ENCODE measurements at regions not wholly inside any gene's neighbourhood (a gene's known extent, or its start where the extent isn't known, plus 50 kb on each side); places are given as distances from the start of the nearest gene placed in this dataset.

GRCh38 chr9:104256031-104256695, 162.1 kb downstream of the SMC2 start:
- Histone ChIP-seq H3K9ac (ENCODE audit: insufficient read depth, low read depth, low read length) (no peak overlapping the region), H2AFZ (ENCODE audit: low read length) (no peak overlapping the region), H3K4me3 (replicated peaks in 1 of 3; ENCODE audit: insufficient read depth in 1 of 3, low read depth in 2 of 3, low read length in 3 of 3) (no peak overlapping the region), H3K36me3 (replicated peaks in 1 of 2; ENCODE audit: control insufficient read depth in 1 of 2, insufficient read depth in 2 of 2, low read length in 2 of 2) (no peaks in the 10 kb centered on the region), H3K79me2 (ENCODE audit: insufficient read depth, low read length) (no peaks in the 10 kb centered on the region), H3K4me2 (ENCODE audit: low read depth, low read length) (no peak overlapping the region), H3K9me3 (ENCODE audit: low read length) (peaks cover 29% of the 10 kb centered on the region; the same call in 1 of the 2 replicates), H3K4me1 (ENCODE audit: insufficient read depth, low read length) (no peaks in the 10 kb centered on the region), H3K27me3 (ENCODE audit: control insufficient read depth in 1 of 2, insufficient read depth in 2 of 2, low read length in 2 of 2) (no peaks in the 10 kb centered on the region), H4K20me1 (ENCODE audit: insufficient read depth, low read length) (no peaks in the 10 kb centered on the region), H3K27ac (ENCODE audit: extremely low read length, insufficient read depth, low read length) (no peak overlapping the region)
- ChIA-PET CTCF (ENCODE audit: low intra/inter-chr PET ratio, low total read pairs) (no interaction called here), POLR2A (no interaction called here)
- TF ChIP-seq KLF6 (CRISPR knock-in tag; IDR thresholded peaks at IDR 0.05), result no peak
- TF ChIP-seq ZNF678 (CRISPR knock-in tag; IDR thresholded peaks at IDR 0.05), result no peak
- TF ChIP-seq THAP11 (CRISPR knock-in tag; IDR thresholded peaks at IDR 0.05), result no peak
- no peak for TF ChIP-seq KMT2B (CRISPR knock-in tag; IDR thresholded peaks at IDR 0.05)
- TF ChIP-seq ZNF747 (CRISPR knock-in tag; IDR thresholded peaks at IDR 0.05; ENCODE audit: borderline replicate concordance), result no peak
- TF ChIP-seq HOXD1 (CRISPR knock-in tag; IDR thresholded peaks at IDR 0.05), result no peak
- TF ChIP-seq KAT2B (IDR thresholded peaks at IDR 0.05; ENCODE audit: borderline replicate concordance, low read depth, low read length), result no peak
- TF ChIP-seq ZNF282 (IDR thresholded peaks at IDR 0.05; ENCODE audit: partially characterized antibody), result no peak
- TF ChIP-seq ZNF710 (CRISPR knock-in tag; IDR thresholded peaks at IDR 0.05; ENCODE audit: borderline replicate concordance), result no peak
- TF ChIP-seq ZFP90 (CRISPR knock-in tag; IDR thresholded peaks at IDR 0.05; ENCODE audit: borderline replicate concordance), result no peak
- no peak for TF ChIP-seq ZNF552 (CRISPR knock-in tag; IDR thresholded peaks at IDR 0.05; ENCODE audit: borderline replicate concordance)
- in situ Hi-C loops (cut with HindIII; ENCODE audit: extremely low pct_ligation_motif_present, low pct_unique_long_range_greater_than_20kb), result no loop called here
- WGBS (ENCODE audit: low lambda C conversion rate), result 1% methylated on average over 3 of the region's 3 CpGs
- no peak for FAIRE-seq
- no peak for DNase-seq (ENCODE audit: low spot score)
- ATAC-seq, result no peak
- intact Hi-C loops (cut with micrococcal nuclease; ENCODE audit: unreplicated experiment), result no loop called here
- no TSS peak for BruUV-seq (replicated peaks)
